Non-pigmented ciliary epithelial cell (primary cell): ENCODE measurements at regions not wholly inside any gene's neighbourhood (a gene's known extent, or its start where the extent isn't known, plus 50 kb on each side); places are given as distances from the start of the nearest gene placed in this dataset.
A peak's percentile ranks its signal among the peaks of the same experiment; 100 is the strongest.

Experiments
- DNase-seq: peaks from one replicate; pipeline ENCODE4 v3.0.0-alpha.2; 2010; ENCODE audit warnings: low read depth

- DNase-seq = no peak
Observed at GRCh38 chr2:106941372-106941993, 55.5 kb upstream of the ST6GAL2 start.

GRCh38 chr2:106943468-106944200 lies 57.7 kb upstream of the ST6GAL2 start:
- no peak for DNase-seq

GRCh38 chr2:106944215-106944614 lies 58.2 kb upstream of the ST6GAL2 start:
- DNase-seq = no peak

GRCh38 chr2:106948540-106948939 lies 62.6 kb upstream of the ST6GAL2 start:
- DNase-seq = no peak

GRCh38 chr2:106953236-106953635 lies 67.3 kb upstream of the ST6GAL2 start:
- DNase-seq = no peak

GRCh38 chr2:106953779-106954178 lies 67.8 kb upstream of the ST6GAL2 start:
- DNase-seq = no peak

GRCh38 chr2:106954304-106954703 lies 68.3 kb upstream of the ST6GAL2 start:
- DNase-seq = no peak

GRCh38 chr2:106956416-106956815 lies 70.4 kb upstream of the ST6GAL2 start:
- DNase-seq = no peak

- peak; percentile 92 for DNase-seq
Observed at GRCh38 chr2:106956879-106957278, 70.9 kb upstream of the ST6GAL2 start.

GRCh38 chr2:106959975-106960682 lies 74.2 kb upstream of the ST6GAL2 start:
- no peak for DNase-seq

GRCh38 chr2:106960683-106961161 lies 74.8 kb upstream of the ST6GAL2 start:
- DNase-seq = no peak

GRCh38 chr2:106961328-106961727 lies 75.4 kb upstream of the ST6GAL2 start:
- no peak for DNase-seq

GRCh38 chr2:106963156-106963555 lies 77.2 kb upstream of the ST6GAL2 start:
- DNase-seq = no peak

- DNase-seq = no peak
Observed at GRCh38 chr2:106963893-106964292, 77.9 kb upstream of the ST6GAL2 start.

- DNase-seq = no peak
Observed at GRCh38 chr2:106965611-106966010, 79.6 kb upstream of the ST6GAL2 start.

GRCh38 chr2:106969777-106970176 lies 83.8 kb upstream of the ST6GAL2 start:
- DNase-seq = no peak

- DNase-seq = no peak
Observed at GRCh38 chr2:106970471-106971261, 84.7 kb upstream of the ST6GAL2 start.

GRCh38 chr2:106972782-106973181 lies 86.8 kb upstream of the ST6GAL2 start:
- no peak for DNase-seq

GRCh38 chr2:106974891-106975290 lies 88.9 kb upstream of the ST6GAL2 start:
- DNase-seq = no peak

GRCh38 chr2:106975641-106976040 lies 89.7 kb upstream of the ST6GAL2 start:
- no peak for DNase-seq

- DNase-seq = no peak
Observed at GRCh38 chr2:106976548-106976947, 90.6 kb upstream of the ST6GAL2 start.

- DNase-seq = no peak
Observed at GRCh38 chr2:106977717-106978116, 91.8 kb upstream of the ST6GAL2 start.
